ENCODE measurements at regions not wholly inside any gene's neighbourhood (a gene's known extent, or its start where the extent isn't known, plus 50 kb on each side); places are given as distances from the start of the nearest gene placed in this dataset.

DNA sequence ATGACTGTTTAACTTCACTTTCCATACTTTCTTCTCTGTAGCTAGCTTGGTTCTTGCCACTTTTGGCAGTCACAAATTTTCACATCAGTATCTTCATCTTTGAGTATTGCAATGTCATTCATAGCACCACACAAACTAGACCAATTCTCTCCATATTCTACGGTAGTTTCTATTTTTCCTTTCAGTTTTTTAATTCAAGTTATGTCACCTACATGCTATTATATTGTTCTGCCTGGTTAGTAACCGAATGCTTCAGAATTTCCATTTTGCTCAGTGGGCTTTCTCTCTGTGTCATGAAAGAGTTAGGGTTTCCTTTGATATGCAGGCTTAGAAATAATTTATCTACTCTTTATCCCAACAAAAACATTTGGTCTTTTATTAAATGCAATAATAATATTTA is 896.5 kb downstream of the GATA3 start:
- Histone ChIP-seq H3K9me3 (ENCODE audit: insufficient read depth, low read length) (no peaks in the 10 kb centered on the region), H3K36me3 (ENCODE audit: insufficient read depth, insufficient read length, low read length) (no peaks in the 10 kb centered on the region), H3K4me1 (ENCODE audit: insufficient read depth, insufficient read length) (no peaks in the 10 kb centered on the region), H3K9ac (ENCODE audit: insufficient read length, low read depth) (no peak overlapping the region), H3K4me3 (ENCODE audit: insufficient read length, low read depth) (no peak overlapping the region), H3K27me3 (ENCODE audit: insufficient read depth, insufficient read length) (no peaks in the 10 kb centered on the region)
- DNase-seq (ENCODE audit: low read depth, low spot score), result no peak
- TF ChIP-seq SUZ12 (IDR thresholded peaks at IDR 0.05; ENCODE audit: extremely low read depth, insufficient read depth, insufficient read length) (no peak), ZNF274 (IDR thresholded peaks at IDR 0.05; ENCODE audit: low read depth, low read length) (no peak), YY1 (IDR thresholded peaks at IDR 0.05; ENCODE audit: insufficient read depth, insufficient read length) (no peak)

DNA sequence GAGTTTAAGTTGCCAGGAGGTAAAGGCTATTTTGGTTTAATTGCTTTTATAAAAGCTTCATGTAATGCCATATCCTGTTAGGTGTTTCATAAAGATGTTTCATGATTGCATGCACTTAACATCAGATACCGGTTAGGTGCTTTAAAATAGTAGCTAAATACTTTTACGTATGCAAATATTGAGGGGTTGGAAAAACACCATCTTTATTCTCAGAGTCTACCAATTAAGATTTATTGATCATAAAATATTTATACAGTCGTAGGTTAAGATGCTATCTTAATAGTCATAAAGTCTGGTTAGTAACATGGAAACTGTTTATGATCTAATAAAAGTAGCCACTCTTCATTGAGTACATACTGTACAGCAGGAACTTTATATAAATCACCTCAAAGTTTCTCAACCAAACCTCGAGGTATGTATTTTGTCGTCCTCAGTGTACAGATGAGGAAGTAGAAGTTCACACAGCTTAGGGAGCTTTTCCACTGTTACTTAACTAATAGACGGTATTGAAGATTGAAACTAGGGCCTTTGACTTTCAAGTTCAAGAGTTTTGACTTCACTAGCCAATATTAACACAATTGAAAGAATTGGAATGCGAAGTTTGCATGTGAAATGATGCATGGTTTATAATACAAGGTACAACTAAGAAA is 897.1 kb downstream of the GATA3 start:
- no peaks in the 10 kb centered on the region for H3K27me3 ChIP-seq (ENCODE audit: insufficient read depth, insufficient read length)
- no peaks in the 10 kb centered on the region for H3K4me1 ChIP-seq (ENCODE audit: insufficient read depth, insufficient read length)
- no peak overlapping the region for H3K4me3 ChIP-seq (ENCODE audit: insufficient read length, low read depth)
- no peaks in the 10 kb centered on the region for H3K9me3 ChIP-seq (ENCODE audit: insufficient read depth, low read length)
- TF ChIP-seq YY1 (IDR thresholded peaks at IDR 0.05; ENCODE audit: insufficient read depth, insufficient read length) (no peak), SUZ12 (IDR thresholded peaks at IDR 0.05; ENCODE audit: extremely low read depth, insufficient read depth, insufficient read length) (no peak), ZNF274 (IDR thresholded peaks at IDR 0.05; ENCODE audit: low read depth, low read length) (no peak)
- no peaks in the 10 kb centered on the region for H3K36me3 ChIP-seq (ENCODE audit: insufficient read depth, insufficient read length, low read length)
- DNase-seq (ENCODE audit: low read depth, low spot score), result no peak
- H3K9ac ChIP-seq (ENCODE audit: insufficient read length, low read depth), result no peak overlapping the region

DNA sequence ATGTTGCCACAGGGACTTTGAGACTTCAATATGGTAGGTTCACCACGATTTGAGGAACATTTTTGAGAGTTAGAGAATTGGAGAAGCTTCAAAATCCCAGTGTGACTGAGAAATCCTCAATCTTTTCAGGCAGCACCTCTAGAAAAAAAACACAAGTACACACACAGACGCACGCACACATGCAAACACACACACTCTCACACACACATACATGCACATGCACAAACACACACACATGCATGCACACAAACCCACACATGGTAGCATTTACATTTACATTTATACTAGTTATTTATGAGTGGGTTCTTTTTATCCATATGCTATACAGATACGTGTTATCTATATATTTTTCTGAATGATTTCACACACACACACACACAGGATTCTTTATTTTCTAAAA is 901.9 kb downstream of the GATA3 start:
- H3K9me3 ChIP-seq (ENCODE audit: insufficient read depth, low read length), result no peaks in the 10 kb centered on the region
- DNase-seq (ENCODE audit: low read depth, low spot score), result no peak

DNA sequence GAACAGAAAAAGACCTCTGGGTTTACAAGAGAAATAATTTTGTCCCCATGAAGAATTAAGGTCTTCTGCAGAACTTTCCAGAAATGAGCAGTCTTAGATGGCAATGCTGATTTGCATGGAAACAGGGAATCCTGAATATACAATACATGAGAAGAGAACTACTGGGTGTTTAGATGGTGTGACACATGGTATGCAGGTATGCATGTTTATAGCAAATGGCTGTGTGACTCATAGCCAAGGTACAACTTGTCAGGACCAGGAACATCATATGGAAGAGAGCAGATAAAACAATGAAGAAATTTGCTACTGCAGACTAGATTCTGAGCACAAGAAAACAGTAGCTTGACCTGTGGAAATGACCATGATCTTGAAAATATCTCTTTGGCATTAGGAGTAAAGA is 907.8 kb downstream of the GATA3 start:
- DNase-seq (ENCODE audit: low read depth, low spot score), result no peak
- Histone ChIP-seq H3K27me3 (ENCODE audit: insufficient read depth, insufficient read length) (no peaks in the 10 kb centered on the region), H3K9ac (ENCODE audit: insufficient read length, low read depth) (no peak overlapping the region), H3K4me1 (ENCODE audit: insufficient read depth, insufficient read length) (no peaks in the 10 kb centered on the region), H3K4me3 (ENCODE audit: insufficient read length, low read depth) (no peak overlapping the region), H3K9me3 (ENCODE audit: insufficient read depth, low read length) (no peaks in the 10 kb centered on the region), H3K36me3 (ENCODE audit: insufficient read depth, insufficient read length, low read length) (no peaks in the 10 kb centered on the region)
- TF ChIP-seq SUZ12 (IDR thresholded peaks at IDR 0.05; ENCODE audit: extremely low read depth, insufficient read depth, insufficient read length) (no peak), YY1 (IDR thresholded peaks at IDR 0.05; ENCODE audit: insufficient read depth, insufficient read length) (no peak), ZNF274 (IDR thresholded peaks at IDR 0.05; ENCODE audit: low read depth, low read length) (no peak)

More for the DNA sequence above, 901.9 kb downstream of the GATA3 start:
- no peak overlapping the region for H3K4me3 ChIP-seq (ENCODE audit: insufficient read length, low read depth)
- no peak for TF ChIP-seq ZNF274 (IDR thresholded peaks at IDR 0.05; ENCODE audit: low read depth, low read length)
- TF ChIP-seq SUZ12 (IDR thresholded peaks at IDR 0.05; ENCODE audit: extremely low read depth, insufficient read depth, insufficient read length), result no peak
- TF ChIP-seq YY1 (IDR thresholded peaks at IDR 0.05; ENCODE audit: insufficient read depth, insufficient read length), result no peak
- no peak overlapping the region for H3K9ac ChIP-seq (ENCODE audit: insufficient read length, low read depth)
- H3K27me3 ChIP-seq (ENCODE audit: insufficient read depth, insufficient read length), result no peaks in the 10 kb centered on the region
- H3K4me1 ChIP-seq (ENCODE audit: insufficient read depth, insufficient read length), result no peaks in the 10 kb centered on the region
- no peaks in the 10 kb centered on the region for H3K36me3 ChIP-seq (ENCODE audit: insufficient read depth, insufficient read length, low read length)

DNA sequence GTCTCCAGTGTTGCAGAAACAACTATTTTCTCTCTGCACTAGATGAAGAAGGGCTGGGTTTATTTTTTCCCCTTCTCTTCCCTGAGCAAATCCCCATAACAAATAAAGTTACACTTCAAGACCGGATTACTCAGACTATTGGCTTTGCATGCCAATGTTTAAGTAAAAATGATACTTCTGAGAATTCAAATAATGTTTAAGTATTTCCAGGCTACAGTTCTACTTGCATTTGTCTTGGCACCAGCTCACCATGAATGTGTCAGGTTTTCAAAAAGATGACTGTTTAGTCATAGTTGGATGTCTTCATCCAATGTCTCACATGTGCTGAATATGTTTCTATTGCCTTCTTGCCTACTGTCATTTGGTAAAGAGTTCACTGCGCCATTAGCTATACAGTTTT is 912.6 kb downstream of the GATA3 start:
- DNase-seq (ENCODE audit: low read depth, low spot score), result no peak
- Histone ChIP-seq H3K36me3 (ENCODE audit: insufficient read depth, insufficient read length, low read length) (no peaks in the 10 kb centered on the region), H3K4me1 (ENCODE audit: insufficient read depth, insufficient read length) (no peaks in the 10 kb centered on the region), H3K27me3 (ENCODE audit: insufficient read depth, insufficient read length) (no peaks in the 10 kb centered on the region), H3K9me3 (ENCODE audit: insufficient read depth, low read length) (no peaks in the 10 kb centered on the region), H3K9ac (ENCODE audit: insufficient read length, low read depth) (no peak overlapping the region), H3K4me3 (ENCODE audit: insufficient read length, low read depth) (no peak overlapping the region)
- TF ChIP-seq ZNF274 (IDR thresholded peaks at IDR 0.05; ENCODE audit: low read depth, low read length) (no peak), YY1 (IDR thresholded peaks at IDR 0.05; ENCODE audit: insufficient read depth, insufficient read length) (no peak), SUZ12 (IDR thresholded peaks at IDR 0.05; ENCODE audit: extremely low read depth, insufficient read depth, insufficient read length) (no peak)

DNA sequence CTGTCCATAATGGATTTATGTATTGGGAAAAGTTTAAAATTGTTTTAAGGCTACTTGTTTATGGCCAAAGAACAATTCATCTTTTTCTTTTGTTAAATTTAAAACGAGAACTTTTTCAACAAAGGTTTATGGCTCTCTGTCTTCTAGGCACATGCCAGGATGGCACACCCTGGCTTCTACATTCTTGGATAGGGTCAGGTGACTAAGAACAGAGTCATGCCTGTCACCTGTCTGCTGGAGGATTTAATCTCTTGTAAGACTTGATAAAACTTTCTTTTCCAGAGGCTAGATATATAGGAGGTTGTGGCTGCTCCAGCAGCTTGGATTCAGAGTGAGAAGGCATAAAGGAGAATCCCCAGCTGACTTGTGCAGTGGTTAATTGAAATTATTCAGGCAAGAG is 915.4 kb downstream of the GATA3 start:
- H3K9ac ChIP-seq (ENCODE audit: insufficient read length, low read depth), result no peak overlapping the region
- H3K9me3 ChIP-seq (ENCODE audit: insufficient read depth, low read length), result no peaks in the 10 kb centered on the region
- DNase-seq (ENCODE audit: low read depth, low spot score), result no peak
- H3K36me3 ChIP-seq (ENCODE audit: insufficient read depth, insufficient read length, low read length), result no peaks in the 10 kb centered on the region
- H3K27me3 ChIP-seq (ENCODE audit: insufficient read depth, insufficient read length), result no peaks in the 10 kb centered on the region
- H3K4me3 ChIP-seq (ENCODE audit: insufficient read length, low read depth), result no peak overlapping the region
- no peaks in the 10 kb centered on the region for H3K4me1 ChIP-seq (ENCODE audit: insufficient read depth, insufficient read length)
- TF ChIP-seq ZNF274 (IDR thresholded peaks at IDR 0.05; ENCODE audit: low read depth, low read length) (no peak), SUZ12 (IDR thresholded peaks at IDR 0.05; ENCODE audit: extremely low read depth, insufficient read depth, insufficient read length) (no peak), YY1 (IDR thresholded peaks at IDR 0.05; ENCODE audit: insufficient read depth, insufficient read length) (no peak)

DNA sequence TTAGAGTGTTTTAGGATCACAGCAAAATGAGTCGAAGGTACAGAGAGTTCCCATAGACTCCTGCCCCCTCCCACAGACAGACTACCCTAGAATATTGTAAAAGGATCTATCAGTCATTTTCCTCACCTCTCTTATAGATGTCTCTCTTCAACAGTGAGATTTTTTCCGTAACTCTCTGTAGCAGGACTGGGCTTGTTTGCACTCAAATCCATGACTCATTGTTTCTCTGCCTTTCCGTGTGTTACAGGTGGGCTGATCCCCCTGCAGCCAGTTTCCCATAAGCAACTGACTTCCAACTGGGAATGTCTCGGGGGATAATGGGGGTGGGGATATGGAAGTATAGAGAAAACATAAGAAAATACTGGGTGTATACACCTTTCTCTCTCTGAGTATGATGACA is 921.0 kb downstream of the GATA3 start:
- H3K4me3 ChIP-seq (ENCODE audit: insufficient read length, low read depth), result no peak overlapping the region
- no peak for DNase-seq (ENCODE audit: low read depth, low spot score)
- no peak overlapping the region for H3K9ac ChIP-seq (ENCODE audit: insufficient read length, low read depth)
- TF ChIP-seq YY1 (IDR thresholded peaks at IDR 0.05; ENCODE audit: insufficient read depth, insufficient read length) (no peak), ZNF274 (IDR thresholded peaks at IDR 0.05; ENCODE audit: low read depth, low read length) (no peak), SUZ12 (IDR thresholded peaks at IDR 0.05; ENCODE audit: extremely low read depth, insufficient read depth, insufficient read length) (no peak)
- H3K27me3 ChIP-seq (ENCODE audit: insufficient read depth, insufficient read length), result no peaks in the 10 kb centered on the region
- H3K4me1 ChIP-seq (ENCODE audit: insufficient read depth, insufficient read length), result no peaks in the 10 kb centered on the region
- no peaks in the 10 kb centered on the region for H3K36me3 ChIP-seq (ENCODE audit: insufficient read depth, insufficient read length, low read length)
- H3K9me3 ChIP-seq (ENCODE audit: insufficient read depth, low read length), result no peaks in the 10 kb centered on the region
